Mucosa of descending colon (tissue), 3 donors: ENCODE measurements at regions not wholly inside any gene's neighbourhood (a gene's known extent, or its start where the extent isn't known, plus 50 kb on each side); places are given as distances from the start of the nearest gene placed in this dataset.

Experiments used
- ATAC-seq: fragments of 200-7000 bp; cut with Tn5 transposase; one replicate; pipeline ENCODE4 v1.9.1; 2020; ENCODE audit warnings: mild to moderate bottlenecking, moderate library complexity
- DNase-seq, 3 donors: peaks; one replicate each; pipeline ENCODE4 v3.0.0-alpha.2; 2020
- H3K36me3 ChIP-seq: fragments of 200-600 bp; one replicate; pipeline ENCODE4 v1.8.0; 2021; ENCODE audit warnings: low read depth, mild to moderate bottlenecking
- H3K4me1 ChIP-seq: fragments of 200-600 bp; one replicate; pipeline ENCODE4 v1.8.0; 2021; ENCODE audit warnings: low read depth, mild to moderate bottlenecking
- H3K4me3 ChIP-seq: fragments of 200-600 bp; one replicate; pipeline ENCODE4 v1.8.0; 2021; ENCODE audit warnings: mild to moderate bottlenecking
- H3K9me3 ChIP-seq: fragments of 200-600 bp; one replicate; pipeline ENCODE4 v1.8.0; 2021; ENCODE audit warnings: mild to moderate bottlenecking
- intact Hi-C, 2 donors: fragments of 100-400 bp; cut with DNase I in 1 of 2; cut with micrococcal nuclease in 1 of 2; formaldehyde crosslinking; loops; one replicate each; pipeline versions ENCODE4 v1.11.0 to v1.11.1; 2022; cut with DNase I, micrococcal nuclease
- TF ChIP-seq, protein P1 (sequence below): fragments of 200-600 bp; IDR thresholded peaks from one replicate; pipeline ENCODE4 v1.8.0; 2022; ENCODE audit warnings: antibody characterized with exemption, mild to moderate bottlenecking
- donor health status: DM: no; HTN: no; CAD: no; lungs with moderate emphysema.
- donor health status: DM: no; HTN: no; CAD: no.
- donor health status: DM: no; HTN: yes; CAD: no.

DNA sequence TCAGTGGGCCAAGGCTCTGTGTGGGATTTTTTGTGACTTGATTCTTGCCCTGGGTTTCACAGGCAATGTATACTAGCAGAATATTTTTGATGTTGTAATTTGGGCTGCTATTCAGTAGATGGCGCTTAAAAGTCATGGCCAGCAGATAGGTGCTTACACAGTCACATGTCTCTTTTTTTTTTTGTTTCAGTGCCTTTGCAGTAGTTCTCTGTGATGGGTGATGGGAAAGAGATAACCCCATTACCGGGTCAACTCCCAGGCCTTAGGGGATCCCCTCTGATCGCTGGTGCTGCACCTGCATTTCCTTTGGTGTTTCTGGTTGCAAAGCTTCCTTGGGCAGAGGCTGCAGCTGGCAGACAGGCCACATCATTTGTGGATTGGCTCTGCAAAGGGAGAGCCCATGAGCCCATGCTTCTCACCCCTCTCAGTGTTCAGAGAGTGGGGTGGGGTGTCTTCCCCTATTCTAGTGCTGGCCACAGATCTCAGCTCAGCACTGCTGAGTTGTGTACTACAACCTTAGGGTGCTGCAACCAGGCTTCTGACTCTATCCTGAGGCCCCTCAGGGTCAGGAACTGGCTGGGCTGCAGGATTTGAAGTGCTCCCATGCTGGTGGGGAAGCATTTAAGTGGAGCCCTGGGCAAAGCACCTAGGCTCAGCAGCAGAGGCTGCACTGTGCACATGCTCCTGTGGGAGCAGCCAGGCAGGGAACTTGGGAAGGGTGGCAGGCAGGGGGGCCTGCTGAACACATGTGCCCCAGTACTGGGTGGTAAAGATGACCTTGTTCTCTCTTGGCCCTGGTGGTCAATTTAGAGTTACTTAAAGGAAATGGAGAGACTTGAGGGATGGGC, 219.8 kb upstream of the SPHKAP start:
- Histone ChIP-seq H3K4me3 (no peak overlapping the region), H3K36me3 (no peaks in the 10 kb centered on the region), H3K9me3 (peaks cover 19% of the 10 kb centered on the region), H3K4me1 (no peaks in the 10 kb centered on the region)
- DNase-seq = no peak
- intact Hi-C loops = no loop called here
- no peak for ATAC-seq
- TF ChIP-seq, protein P1, sequence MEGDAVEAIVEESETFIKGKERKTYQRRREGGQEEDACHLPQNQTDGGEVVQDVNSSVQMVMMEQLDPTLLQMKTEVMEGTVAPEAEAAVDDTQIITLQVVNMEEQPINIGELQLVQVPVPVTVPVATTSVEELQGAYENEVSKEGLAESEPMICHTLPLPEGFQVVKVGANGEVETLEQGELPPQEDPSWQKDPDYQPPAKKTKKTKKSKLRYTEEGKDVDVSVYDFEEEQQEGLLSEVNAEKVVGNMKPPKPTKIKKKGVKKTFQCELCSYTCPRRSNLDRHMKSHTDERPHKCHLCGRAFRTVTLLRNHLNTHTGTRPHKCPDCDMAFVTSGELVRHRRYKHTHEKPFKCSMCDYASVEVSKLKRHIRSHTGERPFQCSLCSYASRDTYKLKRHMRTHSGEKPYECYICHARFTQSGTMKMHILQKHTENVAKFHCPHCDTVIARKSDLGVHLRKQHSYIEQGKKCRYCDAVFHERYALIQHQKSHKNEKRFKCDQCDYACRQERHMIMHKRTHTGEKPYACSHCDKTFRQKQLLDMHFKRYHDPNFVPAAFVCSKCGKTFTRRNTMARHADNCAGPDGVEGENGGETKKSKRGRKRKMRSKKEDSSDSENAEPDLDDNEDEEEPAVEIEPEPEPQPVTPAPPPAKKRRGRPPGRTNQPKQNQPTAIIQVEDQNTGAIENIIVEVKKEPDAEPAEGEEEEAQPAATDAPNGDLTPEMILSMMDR = no peak

DNA sequence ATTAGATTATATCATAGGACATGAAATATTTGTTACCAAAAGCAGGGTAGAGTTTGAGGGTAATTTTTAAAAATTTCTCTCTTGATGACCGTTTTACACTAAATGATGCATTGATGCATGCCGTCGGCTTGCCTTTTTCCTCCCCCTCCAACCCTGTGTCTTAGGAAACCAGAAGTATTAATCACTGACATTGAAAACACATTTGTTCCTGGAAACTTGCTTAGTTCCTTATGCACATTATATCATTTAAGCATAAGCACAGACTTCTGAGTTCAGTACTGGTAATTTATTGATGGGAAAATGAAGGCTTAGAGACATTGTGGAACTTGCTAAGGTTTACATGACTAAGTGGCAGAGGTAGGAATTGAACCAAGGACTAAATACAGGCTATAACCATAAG, 206.3 kb upstream of the SPHKAP start:
- TF ChIP-seq, protein P1 = no peak
- intact Hi-C loops = no loop called here
- ATAC-seq (no peak), DNase-seq (no peak)
- H3K4me3 ChIP-seq = no peak overlapping the region
- H3K4me1 ChIP-seq = no peaks in the 10 kb centered on the region
- no peaks in the 10 kb centered on the region for H3K36me3 ChIP-seq
- H3K9me3 ChIP-seq = no peaks in the 10 kb centered on the region

DNA sequence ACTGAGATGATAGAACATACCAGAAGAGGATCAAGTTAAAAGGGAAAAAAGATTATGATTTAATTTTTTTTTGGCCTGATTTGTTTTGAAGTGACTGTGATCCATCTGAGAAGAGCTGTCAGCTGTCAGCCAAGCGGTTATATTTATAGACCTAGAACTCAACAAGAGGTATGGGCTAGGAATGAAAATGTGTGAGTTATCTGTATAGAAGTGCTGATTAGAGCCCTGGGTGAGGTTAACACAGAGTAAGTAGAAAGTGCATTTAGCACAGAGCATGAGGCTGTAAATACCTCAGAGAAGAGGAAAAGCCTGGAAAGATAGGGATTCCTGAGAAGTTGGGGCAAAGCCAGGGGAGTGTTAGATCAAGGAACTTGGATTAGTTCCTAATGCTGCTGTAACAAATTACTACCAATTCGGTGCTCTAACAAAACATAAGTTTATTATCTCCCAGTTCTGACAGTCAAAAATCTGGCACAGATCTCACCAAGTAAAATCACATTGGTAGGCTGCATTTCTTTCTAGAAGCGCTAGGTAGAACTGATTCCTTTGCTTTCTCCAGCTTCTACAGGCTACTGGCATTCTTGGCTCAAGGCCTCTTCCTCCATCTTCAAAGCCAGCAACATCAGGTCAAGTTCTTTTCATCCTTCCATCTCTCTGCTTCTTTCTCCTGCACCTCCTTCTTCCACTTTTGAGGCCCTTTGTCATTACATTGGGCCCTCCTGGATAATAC, 197.4 kb upstream of the SPHKAP start:
- no peak for DNase-seq
- intact Hi-C loops = no loop called here
- Histone ChIP-seq H3K4me1 (no peaks in the 10 kb centered on the region), H3K36me3 (no peaks in the 10 kb centered on the region), H3K4me3 (no peak overlapping the region), H3K9me3 (no peaks in the 10 kb centered on the region)
- ATAC-seq = no peak
- TF ChIP-seq, protein P1 = no peak

DNA sequence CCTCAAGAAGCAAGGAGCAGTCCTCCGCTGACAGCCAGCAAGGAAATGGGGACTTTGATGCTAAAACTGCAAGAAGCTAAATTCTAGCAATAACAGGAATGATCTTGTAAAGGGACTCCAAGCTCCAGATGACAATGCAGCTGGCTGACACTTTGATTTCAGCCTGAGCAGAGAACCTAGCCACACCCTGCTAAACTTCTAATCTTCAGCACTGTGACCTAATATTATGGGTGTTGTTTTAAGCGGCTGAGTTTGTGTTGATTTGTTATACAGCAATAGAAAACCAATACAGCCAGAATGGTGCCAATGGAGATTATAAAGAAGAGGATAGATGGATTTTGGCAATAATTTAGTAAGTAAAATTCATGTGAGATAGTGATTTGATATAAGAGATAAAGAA, 196.7 kb upstream of the SPHKAP start:
- TF ChIP-seq, protein P1 = no peak
- Histone ChIP-seq H3K4me1 (no peaks in the 10 kb centered on the region), H3K4me3 (no peak overlapping the region), H3K9me3 (no peaks in the 10 kb centered on the region), H3K36me3 (no peaks in the 10 kb centered on the region)
- no peak for DNase-seq
- ATAC-seq = peak; percentile 43
- intact Hi-C loops = no loop called here

DNA sequence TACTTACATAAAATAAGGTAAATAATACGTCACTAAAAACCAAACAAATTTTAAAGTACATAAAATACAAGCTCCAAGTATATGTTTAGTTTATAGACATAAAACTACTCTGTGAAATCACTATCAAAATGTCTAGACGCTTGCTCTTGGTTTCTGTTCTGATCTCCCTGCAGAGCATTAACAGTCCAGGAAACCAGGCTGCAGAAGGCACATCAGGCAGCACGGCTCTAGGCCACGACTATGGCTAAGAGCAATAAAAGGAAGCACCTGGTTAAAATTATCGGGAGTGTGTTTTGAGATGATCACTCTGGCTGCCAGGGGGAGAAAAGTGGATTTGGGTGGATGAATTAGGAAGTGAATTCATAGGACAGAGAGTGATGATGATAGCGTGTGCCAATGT, 196.0 kb upstream of the SPHKAP start:
- Histone ChIP-seq H3K36me3 (no peaks in the 10 kb centered on the region), H3K4me1 (no peaks in the 10 kb centered on the region), H3K4me3 (no peak overlapping the region), H3K9me3 (no peaks in the 10 kb centered on the region)
- peak; percentile 25 for ATAC-seq
- TF ChIP-seq, protein P1 = no peak
- DNase-seq = no peak
- intact Hi-C loops = no loop called here
